ENCODE measurements at regions not wholly inside any gene's neighbourhood (a gene's known extent, or its start where the extent isn't known, plus 50 kb on each side); places are given as distances from the start of the nearest gene placed in this dataset.

GRCh38 chrX:134161162-134161561, 75.8 kb upstream of the CCDC160 start:
- no peak for TF ChIP-seq CTCF (IDR thresholded peaks at IDR 0.05; ENCODE audit: extremely low read depth in 1 of 2, insufficient read depth in 1 of 2, low read depth in 1 of 2, low read length in 2 of 2)
- TF ChIP-seq JUN (IDR thresholded peaks at IDR 0.05; ENCODE audit: borderline replicate concordance, insufficient read depth, insufficient read length, low read depth) = no peak
- no peak for TF ChIP-seq EZH2 (IDR thresholded peaks at IDR 0.05; ENCODE audit: borderline replicate concordance, low read depth, low read length, severe bottlenecking)
- TF ChIP-seq MAX (IDR thresholded peaks at IDR 0.05; ENCODE audit: insufficient read depth, insufficient read length) = no peak
- TF ChIP-seq POLR2A (IDR thresholded peaks at IDR 0.05; ENCODE audit: low read depth, low read length) = no peak
- TF ChIP-seq MYC (IDR thresholded peaks at IDR 0.05; ENCODE audit: low read depth, low read length) = no peak
- TF ChIP-seq GATA2 (IDR thresholded peaks at IDR 0.05; ENCODE audit: insufficient read depth, insufficient read length, low read depth, low read length) = no peak
- no peak for TF ChIP-seq POLR2AphosphoS5 (IDR thresholded peaks at IDR 0.05; ENCODE audit: insufficient read depth, low read depth, low read length)
- TF ChIP-seq FOS (IDR thresholded peaks at IDR 0.05; ENCODE audit: borderline replicate concordance, insufficient read depth, low read length) = no peak
- ChIA-PET CTCF (interaction anchor here (0.9 to 1.2 kb wide), 2 partner anchors 13 to 17 kb away, joined by 3 read pairs; no protein-coding TSS in a partner anchor), POLR2A (no interaction called here)
- Histone ChIP-seq H3K9ac (replicated peaks; ENCODE audit: extremely low read depth, insufficient read depth, low read length) (no peak overlapping the region), H4K20me1 (replicated peaks; ENCODE audit: control insufficient read depth, extremely low read depth, insufficient read depth, low read length) (no peaks in the 10 kb centered on the region), H3K4me1 (ENCODE audit: control insufficient read depth, extremely low read depth, insufficient read depth, low read length) (no peaks in the 10 kb centered on the region), H3K9me3 (replicated peaks; ENCODE audit: control insufficient read depth, insufficient read depth, low read length) (no peaks in the 10 kb centered on the region), H3K9me1 (replicated peaks; ENCODE audit: control insufficient read depth, extremely low read depth, insufficient read depth, low read length) (no peaks in the 10 kb centered on the region), H3K4me3 (replicated peaks in 1 of 3; ENCODE audit: insufficient read depth in 1 of 3, low read depth in 1 of 3, low read length in 3 of 3) (no peak overlapping the region), H3K27ac (ENCODE audit: insufficient read depth, low read depth, low read length) (no peak overlapping the region), H3K79me2 (ENCODE audit: control insufficient read depth, insufficient read depth, low read length) (no peaks in the 10 kb centered on the region), H3K36me3 (ENCODE audit: control insufficient read depth in 2 of 2, extremely low read depth in 1 of 2, insufficient read depth in 2 of 2, low read length in 2 of 2) (no peaks in the 10 kb centered on the region), H2AFZ (ENCODE audit: low read depth, low read length) (no peak overlapping the region), H3K27me3 (ENCODE audit: control insufficient read depth in 2 of 2, insufficient read depth in 2 of 2, low read length in 2 of 2) (no peaks in the 10 kb centered on the region), H3K4me2 (ENCODE audit: insufficient read depth, low read length) (no peak overlapping the region)
- no TSS peak for BruUV-seq (replicated peaks)
- dilution Hi-C loops (cut with MboI; ENCODE audit: extremely low pct_ligation_motif_present, low sequenced_read_pairs) (no loop called here), intact Hi-C loops (cut with micrococcal nuclease) (no loop called here)
- DNase-seq (ENCODE audit: low read depth, low spot score) (no peak), FAIRE-seq (no peak)
